ENCODE measurements at regions not wholly inside any gene's neighbourhood (a gene's known extent, or its start where the extent isn't known, plus 50 kb on each side); places are given as distances from the start of the nearest gene placed in this dataset.

DNA sequence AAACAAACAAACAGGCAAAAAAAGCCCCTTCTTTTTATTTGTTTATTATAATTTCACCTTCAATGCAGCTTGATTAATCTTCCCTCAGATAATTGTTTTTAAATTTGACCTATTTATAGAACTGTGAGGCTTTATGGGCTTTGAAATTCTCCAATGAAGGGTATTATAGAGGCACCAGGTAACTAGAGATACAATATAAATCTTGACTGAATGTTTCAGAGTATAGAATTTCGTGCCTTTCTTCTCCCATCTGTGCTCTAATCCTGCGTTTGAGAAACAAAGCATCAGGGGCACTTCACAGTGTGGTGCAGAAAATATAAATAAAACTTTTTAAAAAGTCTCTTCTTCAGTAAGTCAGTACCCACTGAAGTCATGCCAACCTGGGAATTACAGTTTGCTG lies 120.9 kb downstream of the ANKRD50 start:
- TF ChIP-seq CTCF (conservative IDR thresholded peaks at IDR 0.05 in 1 of 2, IDR thresholded peaks at IDR 0.05 in 1 of 2; ENCODE audit: extremely low read depth in 1 of 2, insufficient read depth in 1 of 2, low read depth in 1 of 2, low read length in 2 of 2) (no peak), EZH2 (IDR thresholded peaks at IDR 0.05; ENCODE audit: borderline replicate concordance, low read length) (no peak)
